Prostate gland (tissue), 2 donors: ENCODE measurements at regions not wholly inside any gene's neighbourhood (a gene's known extent, or its start where the extent isn't known, plus 50 kb on each side); places are given as distances from the start of the nearest gene placed in this dataset.

Experiments used
- POLR2A ChIP-seq: fragments of 450-650 bp; IDR thresholded peaks from one replicate; pipeline ENCODE4 v1.6.1; 2016; ENCODE audit warnings: antibody characterized with exemption, mild to moderate bottlenecking
- TF ChIP-seq, protein P1 (sequence below), 4 experiments: fragments of 200-600 bp in 2 of 4; fragments of 450-650 bp in 2 of 4; sonication (generic) in 2 of 4; IDR thresholded peaks; 1 replicate in 3 of 4; 2 replicates in 1 of 4; pipeline ENCODE4 v1.5.1; 2016 to 2019; ENCODE audit warnings: antibody characterized with exemption in 4 of 4, mild to moderate bottlenecking in 2 of 4, moderate library complexity in 2 of 4

DNA sequence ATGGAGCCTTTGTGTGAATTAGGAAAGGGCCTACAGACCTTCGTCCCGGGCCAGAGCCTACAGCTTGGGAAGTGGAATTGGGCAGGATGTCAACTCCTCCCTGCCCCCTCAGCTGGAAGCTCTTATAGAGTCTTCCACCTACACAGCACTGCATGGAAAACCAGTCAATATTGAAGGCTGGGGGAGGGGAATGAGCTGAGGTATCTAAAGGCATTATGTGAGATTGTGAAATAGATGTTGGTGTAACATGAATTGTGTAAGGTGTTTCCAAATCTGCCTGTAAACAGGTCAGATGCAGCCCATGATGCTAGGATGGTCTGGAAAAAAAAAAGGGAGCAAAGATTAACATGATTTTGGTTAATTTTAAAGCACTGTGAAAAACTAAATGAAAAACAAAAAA lies 433.5 kb upstream of the POU3F3 start:
- TF ChIP-seq, protein P1, sequence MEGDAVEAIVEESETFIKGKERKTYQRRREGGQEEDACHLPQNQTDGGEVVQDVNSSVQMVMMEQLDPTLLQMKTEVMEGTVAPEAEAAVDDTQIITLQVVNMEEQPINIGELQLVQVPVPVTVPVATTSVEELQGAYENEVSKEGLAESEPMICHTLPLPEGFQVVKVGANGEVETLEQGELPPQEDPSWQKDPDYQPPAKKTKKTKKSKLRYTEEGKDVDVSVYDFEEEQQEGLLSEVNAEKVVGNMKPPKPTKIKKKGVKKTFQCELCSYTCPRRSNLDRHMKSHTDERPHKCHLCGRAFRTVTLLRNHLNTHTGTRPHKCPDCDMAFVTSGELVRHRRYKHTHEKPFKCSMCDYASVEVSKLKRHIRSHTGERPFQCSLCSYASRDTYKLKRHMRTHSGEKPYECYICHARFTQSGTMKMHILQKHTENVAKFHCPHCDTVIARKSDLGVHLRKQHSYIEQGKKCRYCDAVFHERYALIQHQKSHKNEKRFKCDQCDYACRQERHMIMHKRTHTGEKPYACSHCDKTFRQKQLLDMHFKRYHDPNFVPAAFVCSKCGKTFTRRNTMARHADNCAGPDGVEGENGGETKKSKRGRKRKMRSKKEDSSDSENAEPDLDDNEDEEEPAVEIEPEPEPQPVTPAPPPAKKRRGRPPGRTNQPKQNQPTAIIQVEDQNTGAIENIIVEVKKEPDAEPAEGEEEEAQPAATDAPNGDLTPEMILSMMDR (IDR thresholded peaks at IDR 0.05) = no peak
- TF ChIP-seq POLR2A = no peak
